IgD-negative memory B cell (primary cell): ENCODE measurements at regions not wholly inside any gene's neighbourhood (a gene's known extent, or its start where the extent isn't known, plus 50 kb on each side); places are given as distances from the start of the nearest gene placed in this dataset.

Experiments
- H3K27ac Mint-ChIP-seq, 3 donors: one replicate each; pipeline ENCODE4 v1.8.0; 2020 to 2022; ENCODE audit warnings: mild to moderate bottlenecking in 3 of 3, mixed read lengths in 3 of 3, moderate library complexity in 1 of 3
- H3K27me3 Mint-ChIP-seq: one replicate; pipeline ENCODE4 v1.8.0; 2021; ENCODE audit warnings: mixed read lengths
- H3K36me3 Mint-ChIP-seq: one replicate; pipeline ENCODE4 v1.8.0; 2020; ENCODE audit warnings: mild to moderate bottlenecking, mixed read lengths
- H3K4me1 Mint-ChIP-seq, 3 donors: one replicate each; pipeline ENCODE4 v1.8.0; 2020 to 2022; ENCODE audit warnings: mixed read lengths in 3 of 3, mild to moderate bottlenecking in 1 of 3
- H3K4me3 Mint-ChIP-seq, 4 donors: one replicate each; pipeline ENCODE4 v1.8.0; 2020 to 2022; ENCODE audit warnings: mild to moderate bottlenecking in 4 of 4, mixed read lengths in 4 of 4, moderate library complexity in 3 of 4
- H3K9me3 Mint-ChIP-seq, 3 donors: one replicate each; pipeline ENCODE4 v1.8.0; 2020 to 2021; ENCODE audit warnings: mixed read lengths in 3 of 3, mild to moderate bottlenecking in 1 of 3

DNA sequence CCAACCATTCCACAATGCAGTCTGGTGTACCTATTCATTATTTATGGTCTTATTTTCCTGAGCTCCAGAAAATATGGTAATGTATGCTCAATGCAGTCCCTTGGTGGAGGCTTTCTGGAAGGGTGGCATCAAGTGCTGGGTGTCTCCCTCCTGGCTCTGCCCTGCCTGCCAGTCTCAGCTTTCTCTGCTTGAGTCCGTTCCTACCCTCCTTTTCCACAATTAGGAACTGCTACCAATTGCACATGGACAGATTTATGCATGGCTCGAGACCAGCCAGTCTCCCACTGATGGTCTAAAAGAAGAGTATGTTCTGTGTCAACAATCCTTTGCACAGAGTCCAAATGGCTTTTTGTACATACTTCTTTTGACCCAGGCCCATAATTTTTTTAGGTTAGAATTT, 189.8 kb downstream of the TLE1 start:
- H3K27me3 Mint-ChIP-seq: no peaks in the 10 kb centered on the region
- no peak overlapping the region for H3K4me3 Mint-ChIP-seq
- no peaks in the 10 kb centered on the region for H3K4me1 Mint-ChIP-seq
- peaks cover 2% of the 10 kb centered on the region for H3K36me3 Mint-ChIP-seq
- H3K9me3 Mint-ChIP-seq: no peaks in the 10 kb centered on the region
- no peak overlapping the region for H3K27ac Mint-ChIP-seq

DNA sequence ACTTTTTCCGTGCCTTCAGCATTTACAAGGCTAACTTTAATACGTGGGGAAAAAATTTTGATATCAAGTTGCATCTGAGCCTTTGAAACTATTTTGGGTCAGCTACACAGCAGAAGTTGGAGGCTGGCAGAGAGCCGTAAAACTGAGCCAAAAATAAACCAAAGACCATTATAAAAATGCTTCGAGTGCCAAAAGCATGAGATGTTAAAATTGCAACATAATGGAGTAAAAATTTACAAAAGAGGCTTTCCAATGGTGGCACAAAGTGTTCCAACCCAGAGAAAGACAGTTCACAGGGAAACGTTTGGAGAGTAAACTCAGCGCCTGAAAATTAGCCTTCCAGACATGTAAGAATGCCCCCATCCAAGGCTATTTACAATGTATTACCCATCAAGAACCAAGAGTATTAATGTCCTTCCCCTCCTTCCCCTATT, 190.3 kb downstream of the TLE1 start:
- H3K27ac Mint-ChIP-seq: no peak overlapping the region
- H3K27me3 Mint-ChIP-seq: no peaks in the 10 kb centered on the region
- H3K4me1 Mint-ChIP-seq: no peaks in the 10 kb centered on the region
- no peak overlapping the region for H3K4me3 Mint-ChIP-seq
- H3K36me3 Mint-ChIP-seq: peaks cover 2% of the 10 kb centered on the region
- H3K9me3 Mint-ChIP-seq: no peaks in the 10 kb centered on the region

DNA sequence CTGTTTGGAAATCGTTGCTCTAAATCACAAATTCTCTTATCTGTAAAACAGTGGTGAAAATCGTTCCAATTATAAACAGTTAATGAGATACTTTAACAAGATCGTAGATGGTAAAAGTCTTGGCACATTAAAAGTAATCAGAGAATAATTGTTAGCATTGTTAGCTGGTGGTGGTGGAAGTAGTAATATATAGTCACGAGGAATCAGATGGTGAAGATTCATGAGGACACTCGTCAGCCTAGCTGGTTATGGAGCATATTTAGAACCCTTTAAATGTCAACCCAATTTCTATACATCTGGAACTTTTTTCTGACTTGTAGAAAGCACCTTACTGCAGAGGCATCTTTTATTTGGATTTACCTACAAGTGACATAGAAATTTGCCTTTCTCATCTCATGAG, 190.8 kb downstream of the TLE1 start:
- Mint-ChIP-seq H3K36me3 (peaks cover 2% of the 10 kb centered on the region), H3K9me3 (no peaks in the 10 kb centered on the region), H3K4me1 (no peaks in the 10 kb centered on the region), H3K27ac (no peak overlapping the region), H3K27me3 (no peaks in the 10 kb centered on the region), H3K4me3 (no peak overlapping the region)

DNA sequence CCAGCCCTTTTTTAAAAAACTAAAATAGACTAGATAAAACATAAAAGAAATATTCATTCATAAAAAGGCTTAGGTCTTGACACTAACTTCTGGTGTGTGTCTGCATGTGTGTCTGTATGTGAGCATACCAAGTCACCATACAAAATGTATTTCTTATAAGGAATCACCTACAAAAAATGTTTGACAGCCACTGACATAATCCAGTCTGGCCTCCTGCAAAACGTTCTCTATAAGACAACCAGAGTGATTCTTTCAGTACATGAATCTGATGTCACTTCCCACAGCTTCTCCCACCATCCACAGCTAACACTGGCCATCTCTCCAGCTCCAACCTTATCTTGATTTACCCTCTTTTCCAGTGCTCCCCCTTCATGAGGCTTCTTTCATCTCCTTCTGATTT, 192.3 kb downstream of the TLE1 start:
- H3K27me3 Mint-ChIP-seq: no peaks in the 10 kb centered on the region
- H3K4me3 Mint-ChIP-seq: no peak overlapping the region
- H3K27ac Mint-ChIP-seq: no peak overlapping the region
- peaks cover 1% of the 10 kb centered on the region for H3K36me3 Mint-ChIP-seq
- H3K9me3 Mint-ChIP-seq: no peaks in the 10 kb centered on the region
- H3K4me1 Mint-ChIP-seq: no peaks in the 10 kb centered on the region

DNA sequence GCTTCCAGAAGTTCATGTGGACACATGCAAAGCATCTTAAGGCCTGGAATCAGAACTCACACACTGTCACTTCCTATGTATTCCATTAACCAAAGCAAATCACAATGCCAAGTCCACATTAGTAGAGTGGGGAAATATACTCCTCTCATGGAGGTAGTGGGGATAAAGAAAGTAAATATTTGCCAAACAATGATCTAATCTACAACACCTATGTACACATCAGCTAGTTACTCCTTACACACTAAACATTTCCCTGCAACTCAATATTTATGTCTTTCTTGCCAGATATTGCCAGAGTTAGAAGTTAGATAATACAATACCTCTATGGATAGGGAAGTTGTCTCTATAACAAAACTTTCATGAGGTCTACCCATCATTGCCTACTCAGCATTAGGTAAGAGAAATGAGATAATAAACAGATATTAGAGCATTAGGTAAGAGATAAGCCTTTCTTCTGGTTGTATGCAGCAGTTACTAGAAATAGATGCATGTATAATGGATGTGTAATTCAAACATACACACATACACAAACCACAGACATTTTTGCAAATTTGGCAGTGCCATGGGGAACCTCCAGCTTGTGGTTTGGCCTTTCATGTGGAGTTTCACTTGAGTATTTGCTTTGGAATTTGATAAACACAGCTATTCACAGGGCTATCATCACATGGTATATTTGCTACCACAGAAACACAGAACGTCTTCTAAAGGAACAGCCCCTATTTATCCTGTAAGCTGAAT, 196.5 kb downstream of the TLE1 start:
- H3K4me1 Mint-ChIP-seq: no peaks in the 10 kb centered on the region
- peak overlapping the region in 1 of 3 donors; percentile 16 for H3K27ac Mint-ChIP-seq
- H3K27me3 Mint-ChIP-seq: no peaks in the 10 kb centered on the region
- no peak overlapping the region for H3K4me3 Mint-ChIP-seq
- no peaks in the 10 kb centered on the region for H3K9me3 Mint-ChIP-seq
- H3K36me3 Mint-ChIP-seq: no peaks in the 10 kb centered on the region

GRCh38 chr9:81490605-81491331, 198.6 kb downstream of the TLE1 start:
- Mint-ChIP-seq H3K4me1 (no peaks in the 10 kb centered on the region), H3K9me3 (peaks cover 0 to 1% (median 0%) of the 10 kb centered on the region in 3 donors), H3K27me3 (no peaks in the 10 kb centered on the region), H3K27ac (no peak overlapping the region), H3K36me3 (no peaks in the 10 kb centered on the region), H3K4me3 (no peak overlapping the region)

GRCh38 chr9:81489046-81489445, 200.3 kb downstream of the TLE1 start:
- Mint-ChIP-seq H3K27me3 (no peaks in the 10 kb centered on the region), H3K4me3 (no peak overlapping the region), H3K36me3 (no peaks in the 10 kb centered on the region), H3K27ac (no peak overlapping the region), H3K4me1 (no peaks in the 10 kb centered on the region), H3K9me3 (peaks cover 0 to 2% (median 1%) of the 10 kb centered on the region in 3 donors)

DNA sequence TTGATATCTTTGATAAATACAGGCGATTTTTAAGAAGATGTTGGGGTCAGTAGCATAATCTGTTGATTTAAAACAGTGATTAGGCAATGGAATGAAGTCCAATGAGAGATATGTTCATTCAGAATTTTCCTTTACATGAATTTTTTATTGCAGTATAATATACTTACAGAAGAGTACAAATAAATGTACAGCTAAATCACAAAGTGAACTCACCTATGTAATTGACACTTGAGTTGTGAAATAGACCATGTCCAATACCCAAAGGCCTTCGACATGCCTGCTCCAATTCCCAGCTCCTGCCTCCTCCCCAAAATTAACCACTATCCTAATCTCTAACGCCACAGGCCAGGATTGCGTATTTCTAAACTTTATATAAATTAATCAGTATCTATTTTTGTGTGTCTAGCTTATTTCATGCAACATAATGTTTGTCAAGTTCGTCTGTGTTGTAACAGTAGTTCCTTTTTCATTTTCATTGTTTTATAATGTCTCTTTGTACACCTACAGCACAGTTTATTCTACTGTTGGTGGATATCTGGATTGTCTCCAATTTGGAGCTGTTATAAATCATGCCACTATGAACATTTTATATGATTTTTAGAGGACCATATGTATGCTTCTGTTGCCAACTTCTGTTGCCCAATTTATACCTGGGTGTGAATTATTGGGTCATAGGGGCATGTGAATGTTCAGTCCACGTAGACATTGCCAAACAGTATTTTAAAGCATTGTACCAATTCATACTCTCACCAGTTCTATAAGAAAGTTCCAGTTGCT, 208.3 kb downstream of the TLE1 start:
- Mint-ChIP-seq H3K4me1 (no peaks in the 10 kb centered on the region), H3K27me3 (peaks cover 1% of the 10 kb centered on the region), H3K27ac (no peak overlapping the region), H3K36me3 (no peaks in the 10 kb centered on the region), H3K4me3 (no peak overlapping the region), H3K9me3 (peaks cover 0 to 3% (median 2%) of the 10 kb centered on the region in 3 donors)

- no peaks in the 10 kb centered on the region for H3K36me3 Mint-ChIP-seq
- peaks cover 1% of the 10 kb centered on the region for H3K27me3 Mint-ChIP-seq
- H3K4me1 Mint-ChIP-seq: no peaks in the 10 kb centered on the region
- peaks cover 0 to 3% (median under 1%) of the 10 kb centered on the region in 3 donors for H3K9me3 Mint-ChIP-seq
- no peak overlapping the region for H3K4me3 Mint-ChIP-seq
- no peak overlapping the region for H3K27ac Mint-ChIP-seq
These were observed 209.8 kb downstream of the TLE1 start for GRCh38 chr9:81479573-81479972.

DNA sequence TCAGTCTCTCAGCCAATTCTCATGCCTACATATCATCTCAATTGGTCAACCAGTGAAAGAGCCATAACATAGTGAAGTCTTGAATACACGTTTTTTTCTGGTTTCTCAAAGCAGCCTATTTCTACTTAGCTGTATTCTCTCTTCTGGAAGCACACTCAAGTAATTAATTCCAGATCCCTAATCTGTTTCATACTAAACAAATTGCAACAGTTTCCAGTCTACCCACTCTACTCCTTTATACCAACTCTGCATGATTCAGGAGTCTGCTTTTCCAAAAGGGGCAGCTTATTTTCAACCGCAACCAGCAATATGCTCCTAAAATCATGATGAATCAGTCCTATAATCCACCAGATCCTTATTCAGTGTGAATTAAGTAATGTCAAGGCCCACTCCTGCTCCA, 211.7 kb downstream of the TLE1 start:
- no peak overlapping the region for H3K4me3 Mint-ChIP-seq
- H3K9me3 Mint-ChIP-seq: peaks cover 0 to 3% (median 0%) of the 10 kb centered on the region in 3 donors
- no peak overlapping the region for H3K27ac Mint-ChIP-seq
- no peaks in the 10 kb centered on the region for H3K36me3 Mint-ChIP-seq
- H3K27me3 Mint-ChIP-seq: peaks cover 3% of the 10 kb centered on the region
- H3K4me1 Mint-ChIP-seq: no peaks in the 10 kb centered on the region

DNA sequence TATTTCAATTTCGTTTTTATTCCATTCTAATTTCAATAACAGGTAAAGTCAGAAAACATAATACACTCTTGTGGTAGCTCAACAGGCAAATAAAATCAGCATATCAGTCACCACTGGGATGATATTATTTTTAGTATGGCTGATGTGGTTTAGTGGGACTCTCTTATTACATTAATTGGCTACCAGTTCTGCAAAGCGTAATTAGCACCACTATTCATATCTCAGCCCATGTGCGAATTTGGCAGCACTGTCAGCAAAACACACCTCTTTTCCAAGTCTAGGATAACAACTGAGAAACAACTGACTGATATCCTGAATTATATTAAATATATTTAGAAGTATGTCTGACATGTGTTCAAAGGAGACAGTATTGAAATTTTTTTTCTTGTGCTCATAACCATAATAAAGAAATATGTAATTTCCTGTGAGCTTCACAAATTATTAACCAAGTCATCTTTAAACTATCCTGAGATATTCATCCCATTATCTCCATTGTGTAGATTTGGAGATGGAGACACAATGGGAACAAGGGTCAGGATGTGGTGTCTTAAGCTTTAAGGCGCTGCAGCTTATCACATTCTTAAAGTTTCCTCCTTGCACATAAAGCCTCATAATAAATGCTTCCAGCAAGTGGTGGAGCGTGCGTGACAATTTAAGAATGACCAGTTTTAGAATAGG, 212.4 kb downstream of the TLE1 start:
- H3K9me3 Mint-ChIP-seq: peaks cover 0 to 3% (median 0%) of the 10 kb centered on the region in 3 donors
- no peak overlapping the region for H3K27ac Mint-ChIP-seq
- no peaks in the 10 kb centered on the region for H3K36me3 Mint-ChIP-seq
- no peaks in the 10 kb centered on the region for H3K4me1 Mint-ChIP-seq
- peaks cover 3% of the 10 kb centered on the region for H3K27me3 Mint-ChIP-seq
- H3K4me3 Mint-ChIP-seq: no peak overlapping the region

GRCh38 chr9:81474792-81475191, 214.6 kb downstream of the TLE1 start:
- Mint-ChIP-seq H3K9me3 (no peaks in the 10 kb centered on the region), H3K4me3 (no peak overlapping the region), H3K36me3 (no peaks in the 10 kb centered on the region), H3K27me3 (peaks cover 5% of the 10 kb centered on the region), H3K27ac (no peak overlapping the region), H3K4me1 (no peaks in the 10 kb centered on the region)

GRCh38 chr9:81474125-81474524, 215.2 kb downstream of the TLE1 start:
- no peaks in the 10 kb centered on the region for H3K9me3 Mint-ChIP-seq

DNA sequence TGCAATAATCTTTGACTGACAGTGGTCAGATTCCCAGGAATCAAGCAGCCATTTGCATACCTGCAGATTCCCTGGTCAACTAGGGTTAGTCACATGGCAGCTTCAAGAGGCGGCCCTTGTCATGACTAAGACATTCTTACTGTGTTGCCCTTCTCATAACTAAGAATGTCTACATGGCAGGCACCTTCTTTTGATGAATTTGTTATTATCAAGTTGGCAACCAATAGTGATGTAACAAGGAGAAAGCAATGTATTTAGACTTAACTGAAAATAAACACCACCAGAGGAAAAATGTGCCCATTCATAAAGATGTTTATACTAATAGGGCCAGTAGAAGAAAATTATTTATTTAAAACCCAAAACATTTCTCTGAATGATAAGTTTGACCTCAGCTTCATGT, 215.6 kb downstream of the TLE1 start:
- Mint-ChIP-seq H3K27me3 (peaks cover 8% of the 10 kb centered on the region), H3K4me1 (no peaks in the 10 kb centered on the region), H3K36me3 (no peaks in the 10 kb centered on the region), H3K27ac (no peak overlapping the region), H3K9me3 (no peaks in the 10 kb centered on the region), H3K4me3 (no peak overlapping the region)

More at GRCh38 chr9:81474125-81474524, 215.2 kb downstream of the TLE1 start:
- no peak overlapping the region for H3K27ac Mint-ChIP-seq
- H3K4me1 Mint-ChIP-seq: no peaks in the 10 kb centered on the region
- H3K4me3 Mint-ChIP-seq: no peak overlapping the region
- H3K36me3 Mint-ChIP-seq: no peaks in the 10 kb centered on the region
- H3K27me3 Mint-ChIP-seq: peaks cover 8% of the 10 kb centered on the region

- Mint-ChIP-seq H3K9me3 (no peaks in the 10 kb centered on the region), H3K27ac (no peak overlapping the region), H3K4me1 (no peaks in the 10 kb centered on the region), H3K4me3 (no peak overlapping the region), H3K36me3 (no peaks in the 10 kb centered on the region), H3K27me3 (peaks cover 8% of the 10 kb centered on the region)
These were observed 216.1 kb downstream of the TLE1 start for GRCh38 chr9:81473206-81473605.
